ENCODE measurements at regions not wholly inside any gene's neighbourhood (a gene's known extent, or its start where the extent isn't known, plus 50 kb on each side); places are given as distances from the start of the nearest gene placed in this dataset.
"Not testable (repeated sequence)": the region's sequence is repeated elsewhere in the genome, so short reads cannot be mapped to it uniquely, and the experiment has no call there.

GRCh38 chr11:114784891-114785290 is 106.6 kb downstream of the NXPE2 start:
- H3K27me3 Mint-ChIP-seq, result peaks cover 4% of the 10 kb centered on the region
- H3K4me1 Mint-ChIP-seq (ENCODE audit: low read depth), result no peaks in the 10 kb centered on the region
- POLR2A ChIA-PET, result no interaction called here
- CTCF ChIA-PET, result no interaction called here
- no peak overlapping the region for H3K27ac Mint-ChIP-seq
- H3K36me3 Mint-ChIP-seq, result no peaks in the 10 kb centered on the region
- no peak overlapping the region for H3K4me3 Mint-ChIP-seq
- intact Hi-C loops (cut with micrococcal nuclease), result no loop called here
- no peak for DNase-seq
- H3K9me3 Mint-ChIP-seq, result no peaks in the 10 kb centered on the region

DNA sequence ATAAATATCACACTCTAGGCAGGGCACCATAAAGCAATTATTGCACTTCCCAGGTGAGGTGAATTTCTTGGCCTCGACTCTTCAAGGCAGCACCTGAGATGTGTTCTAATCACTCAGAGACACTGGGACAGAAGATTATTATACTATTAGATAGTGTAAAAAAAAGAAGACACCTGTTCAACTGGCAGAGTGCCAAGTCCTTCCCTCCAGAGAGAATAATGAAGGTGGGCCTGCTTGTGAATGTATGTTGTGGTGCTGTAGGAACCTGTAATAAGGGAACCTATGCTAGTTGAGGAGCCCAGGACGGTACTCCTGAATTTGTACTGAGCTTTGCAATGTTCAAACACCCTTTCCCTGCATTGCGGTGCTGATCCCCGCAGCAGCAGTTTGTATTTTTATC is 107.5 kb downstream of the NXPE2 start:
- ChIA-PET CTCF (no interaction called here), POLR2A (no interaction called here)
- DNase-seq, result no peak
- Mint-ChIP-seq H3K4me3 (no peak overlapping the region), H3K27me3 (peaks cover 4% of the 10 kb centered on the region), H3K4me1 (ENCODE audit: low read depth) (no peaks in the 10 kb centered on the region), H3K36me3 (no peaks in the 10 kb centered on the region), H3K9me3 (no peaks in the 10 kb centered on the region), H3K27ac (no peak overlapping the region)
- intact Hi-C loops (cut with micrococcal nuclease), result no loop called here

GRCh38 chr11:114787126-114787525 is 108.8 kb downstream of the NXPE2 start:
- CTCF ChIA-PET, result no interaction called here
- no peak overlapping the region for H3K4me3 Mint-ChIP-seq
- POLR2A ChIA-PET, result no interaction called here
- DNase-seq, result no peak
- no peaks in the 10 kb centered on the region for H3K4me1 Mint-ChIP-seq (ENCODE audit: low read depth)
- H3K9me3 Mint-ChIP-seq, result no peaks in the 10 kb centered on the region
- H3K36me3 Mint-ChIP-seq, result no peaks in the 10 kb centered on the region
- intact Hi-C loops (cut with micrococcal nuclease), result no loop called here
- peaks cover 4% of the 10 kb centered on the region for H3K27me3 Mint-ChIP-seq
- no peak overlapping the region for H3K27ac Mint-ChIP-seq

DNA sequence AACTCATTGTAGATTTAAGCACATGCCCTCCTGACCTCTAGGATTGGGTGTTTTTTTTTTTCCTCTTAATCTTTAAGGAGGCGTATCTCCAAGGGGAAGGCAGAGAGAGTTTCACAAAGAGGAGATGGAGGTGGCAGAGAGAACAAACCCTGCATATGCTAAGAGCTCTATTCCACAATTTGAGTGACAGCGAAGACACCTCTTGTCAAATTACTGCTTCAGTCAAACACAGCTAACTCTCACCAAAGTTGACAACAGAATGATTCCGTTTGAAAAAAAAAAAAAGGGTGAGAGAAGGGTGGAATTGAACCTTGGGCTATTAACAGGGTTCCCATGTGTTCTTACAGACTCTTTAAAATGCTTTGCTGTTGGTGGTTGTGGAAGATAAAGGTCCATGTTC is 112.6 kb downstream of the NXPE2 start:
- H3K4me3 Mint-ChIP-seq, result no peak overlapping the region
- H3K27ac Mint-ChIP-seq, result no peak overlapping the region
- no peaks in the 10 kb centered on the region for H3K9me3 Mint-ChIP-seq
- no peaks in the 10 kb centered on the region for H3K4me1 Mint-ChIP-seq (ENCODE audit: low read depth)
- ChIA-PET POLR2A (no interaction called here), CTCF (no interaction called here)
- no peaks in the 10 kb centered on the region for H3K36me3 Mint-ChIP-seq
- DNase-seq, result no peak
- H3K27me3 Mint-ChIP-seq, result peaks cover 4% of the 10 kb centered on the region
- intact Hi-C loops (cut with micrococcal nuclease), result no loop called here

DNA sequence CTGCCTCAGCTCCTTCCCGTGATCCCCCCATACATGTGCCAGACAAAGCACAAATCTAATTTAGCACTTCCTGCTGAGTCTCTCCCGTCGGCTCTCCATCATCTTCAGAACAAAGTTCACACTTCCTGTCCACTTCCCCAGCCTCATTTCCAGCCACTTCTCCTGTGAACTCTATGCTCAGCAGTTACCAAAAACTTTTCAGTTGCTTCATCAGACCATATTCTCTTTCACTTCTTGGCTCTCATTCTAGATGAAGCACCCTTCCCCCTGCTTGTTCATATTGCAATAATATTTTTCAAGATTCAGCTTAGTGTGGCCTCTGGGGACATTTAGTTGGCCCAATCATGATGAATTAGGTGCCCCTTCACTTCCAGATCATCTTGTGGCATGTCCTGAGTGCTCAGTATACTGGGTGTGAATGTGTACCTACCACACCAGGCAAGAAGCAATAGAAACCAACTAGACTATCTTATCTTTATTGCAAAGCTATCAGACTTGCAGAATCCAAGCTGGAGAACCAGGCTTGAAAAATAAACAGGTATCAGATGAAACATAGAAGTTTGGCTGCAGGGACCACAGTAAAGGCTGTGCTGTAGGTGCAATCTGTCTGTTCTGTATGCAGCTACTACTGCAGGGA is 115.8 kb downstream of the NXPE2 start:
- CTCF ChIA-PET, result no interaction called here

GRCh38 chr11:114796954-114797721 is 118.8 kb downstream of the NXPE2 start:
- H3K27ac Mint-ChIP-seq, result no peak overlapping the region
- intact Hi-C loops (cut with micrococcal nuclease), result no loop called here
- H3K4me3 Mint-ChIP-seq, result no peak overlapping the region
- no peaks in the 10 kb centered on the region for H3K9me3 Mint-ChIP-seq
- POLR2A ChIA-PET, result no interaction called here
- DNase-seq, result no peak
- peaks cover 11% of the 10 kb centered on the region for H3K27me3 Mint-ChIP-seq
- no peaks in the 10 kb centered on the region for H3K4me1 Mint-ChIP-seq (ENCODE audit: low read depth)
- H3K36me3 Mint-ChIP-seq, result no peaks in the 10 kb centered on the region
- CTCF ChIA-PET, result interaction anchor here (1.5 kb wide), 1 partner anchor 16 kb away, joined by 4 read pairs; no protein-coding TSS in a partner anchor

More for the DNA sequence above, 115.8 kb downstream of the NXPE2 start:
- H3K27ac Mint-ChIP-seq, result no peak overlapping the region
- no peak overlapping the region for H3K4me3 Mint-ChIP-seq
- no peak for DNase-seq
- no peaks in the 10 kb centered on the region for H3K36me3 Mint-ChIP-seq
- peaks cover 9% of the 10 kb centered on the region for H3K27me3 Mint-ChIP-seq
- intact Hi-C loops (cut with micrococcal nuclease), result no loop called here
- POLR2A ChIA-PET, result interaction anchor here (0.6 kb wide), 1 partner anchor 432 kb away, joined by 3 read pairs; no protein-coding TSS in a partner anchor
- no peaks in the 10 kb centered on the region for H3K4me1 Mint-ChIP-seq (ENCODE audit: low read depth)
- H3K9me3 Mint-ChIP-seq, result no peaks in the 10 kb centered on the region

DNA sequence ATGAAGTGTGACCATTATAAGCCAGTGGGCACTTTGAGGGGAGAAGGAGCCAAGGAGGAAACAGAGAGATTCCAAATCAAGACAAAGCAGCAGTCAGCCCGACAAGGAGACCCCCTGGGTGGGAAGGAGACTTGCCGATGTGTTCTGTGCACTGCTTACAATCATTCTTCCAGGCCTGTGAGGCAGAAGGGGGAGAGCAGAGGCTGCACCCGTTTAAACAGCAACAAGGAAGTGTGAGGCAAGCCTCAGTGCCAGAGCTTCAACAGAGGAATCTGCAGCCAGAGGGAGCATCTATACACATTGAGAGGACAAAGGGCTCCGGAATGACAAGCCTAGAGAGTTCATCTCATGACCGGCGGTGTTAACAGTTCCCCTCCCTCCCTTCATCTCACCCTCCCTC is 121.1 kb downstream of the NXPE2 start:
- DNase-seq, result no peak
- Mint-ChIP-seq H3K27me3 (peaks cover 11% of the 10 kb centered on the region), H3K36me3 (no peaks in the 10 kb centered on the region), H3K4me3 (no peak overlapping the region), H3K27ac (no peak overlapping the region), H3K4me1 (ENCODE audit: low read depth) (no peaks in the 10 kb centered on the region), H3K9me3 (no peaks in the 10 kb centered on the region)
- intact Hi-C loops (cut with micrococcal nuclease), result no loop called here
- ChIA-PET CTCF (no interaction called here), POLR2A (no interaction called here)

GRCh38 chr11:114801773-114802172 is 123.4 kb downstream of the NXPE2 start:
- H3K4me3 Mint-ChIP-seq, result no peak overlapping the region
- CTCF ChIA-PET, result no interaction called here
- H3K27me3 Mint-ChIP-seq, result peaks cover 8% of the 10 kb centered on the region
- intact Hi-C loops (cut with micrococcal nuclease), result no loop called here
- DNase-seq, result no peak
- H3K9me3 Mint-ChIP-seq, result no peaks in the 10 kb centered on the region
- H3K36me3 Mint-ChIP-seq, result no peaks in the 10 kb centered on the region
- no peak overlapping the region for H3K27ac Mint-ChIP-seq
- POLR2A ChIA-PET, result no interaction called here
- no peaks in the 10 kb centered on the region for H3K4me1 Mint-ChIP-seq (ENCODE audit: low read depth)

- intact Hi-C loops (cut with micrococcal nuclease), result no loop called here
- Mint-ChIP-seq H3K36me3 (no peaks in the 10 kb centered on the region), H3K4me1 (ENCODE audit: low read depth) (no peaks in the 10 kb centered on the region), H3K9me3 (no peaks in the 10 kb centered on the region), H3K4me3 (no peak overlapping the region), H3K27me3 (peaks cover 7% of the 10 kb centered on the region), H3K27ac (no peak overlapping the region)
- ChIA-PET CTCF (no interaction called here), POLR2A (no interaction called here)
- no peak for DNase-seq
These were observed 124.6 kb downstream of the NXPE2 start for GRCh38 chr11:114802878-114803277.

DNA sequence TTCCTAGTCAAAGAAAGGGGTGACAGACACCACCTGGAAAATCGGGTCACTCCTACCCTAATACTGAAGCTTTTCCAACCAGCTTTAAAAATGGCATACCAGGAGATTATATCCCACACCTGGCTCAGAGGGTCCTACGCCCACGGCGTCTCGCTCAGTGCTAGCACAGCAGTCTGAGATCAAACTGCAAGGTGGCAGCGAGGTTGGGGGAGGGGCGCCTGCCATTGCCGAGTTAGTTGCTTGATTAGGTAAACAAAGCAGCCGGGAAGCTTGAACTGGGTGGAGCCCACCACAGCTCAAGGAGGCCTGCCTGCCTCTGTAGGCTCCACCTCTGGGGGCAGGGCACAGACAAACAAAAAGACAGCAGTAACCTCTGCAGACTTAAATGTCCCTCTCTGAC is 127.1 kb downstream of the NXPE2 start:
- intact Hi-C loops (cut with micrococcal nuclease), result not testable (repeated sequence)

DNA sequence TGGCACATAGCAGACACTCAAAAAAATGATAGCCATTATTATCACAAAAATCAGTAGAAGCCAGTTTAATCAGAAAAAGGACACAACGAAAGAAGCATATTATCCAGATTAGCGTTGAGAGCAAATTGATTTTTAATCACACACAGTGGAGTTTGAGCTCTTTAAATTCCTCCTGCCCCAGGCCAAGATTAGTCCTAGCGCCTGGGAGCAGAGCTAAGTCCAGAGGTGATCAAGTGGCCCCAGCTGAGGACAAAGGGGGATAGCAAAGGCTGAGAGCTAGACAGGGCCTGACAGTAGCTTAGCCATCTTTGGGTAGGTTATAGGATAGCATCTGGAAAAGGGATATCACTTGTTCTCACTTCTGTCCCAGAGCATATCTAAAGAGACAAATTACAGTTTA is 133.6 kb downstream of the NXPE2 start:
- CTCF ChIA-PET, result interaction anchor here (0.6 kb wide), 1 partner anchor 259 kb away, joined by 3 read pairs; no protein-coding TSS in a partner anchor
- Mint-ChIP-seq H3K4me1 (ENCODE audit: low read depth) (no peaks in the 10 kb centered on the region), H3K27ac (no peak overlapping the region), H3K9me3 (no peaks in the 10 kb centered on the region), H3K4me3 (no peak overlapping the region), H3K36me3 (no peaks in the 10 kb centered on the region), H3K27me3 (no peaks in the 10 kb centered on the region)
- DNase-seq, result no peak
- POLR2A ChIA-PET, result no interaction called here
- intact Hi-C loops (cut with micrococcal nuclease), result no loop called here

More for the DNA sequence above, 127.1 kb downstream of the NXPE2 start:
- POLR2A ChIA-PET; CTCF ChIA-PET; H3K27ac Mint-ChIP-seq; H3K4me3 Mint-ChIP-seq; H3K27me3 Mint-ChIP-seq; H3K4me1 Mint-ChIP-seq (ENCODE audit: low read depth); DNase-seq; H3K36me3 Mint-ChIP-seq; H3K9me3 Mint-ChIP-seq: not testable (repeated sequence)

- Mint-ChIP-seq H3K4me1 (ENCODE audit: low read depth) (no peaks in the 10 kb centered on the region), H3K9me3 (no peaks in the 10 kb centered on the region), H3K36me3 (no peaks in the 10 kb centered on the region), H3K27ac (no peak overlapping the region), H3K4me3 (no peak overlapping the region), H3K27me3 (no peaks in the 10 kb centered on the region)
- POLR2A ChIA-PET, result no interaction called here
- CTCF ChIA-PET, result interaction anchor here (1.2 kb wide), 1 partner anchor 15 kb away, joined by 4 read pairs; no protein-coding TSS in a partner anchor
- intact Hi-C loops (cut with micrococcal nuclease), result no loop called here
- DNase-seq, result no peak
These were observed 134.4 kb downstream of the NXPE2 start for GRCh38 chr11:114812733-114813132.

DNA sequence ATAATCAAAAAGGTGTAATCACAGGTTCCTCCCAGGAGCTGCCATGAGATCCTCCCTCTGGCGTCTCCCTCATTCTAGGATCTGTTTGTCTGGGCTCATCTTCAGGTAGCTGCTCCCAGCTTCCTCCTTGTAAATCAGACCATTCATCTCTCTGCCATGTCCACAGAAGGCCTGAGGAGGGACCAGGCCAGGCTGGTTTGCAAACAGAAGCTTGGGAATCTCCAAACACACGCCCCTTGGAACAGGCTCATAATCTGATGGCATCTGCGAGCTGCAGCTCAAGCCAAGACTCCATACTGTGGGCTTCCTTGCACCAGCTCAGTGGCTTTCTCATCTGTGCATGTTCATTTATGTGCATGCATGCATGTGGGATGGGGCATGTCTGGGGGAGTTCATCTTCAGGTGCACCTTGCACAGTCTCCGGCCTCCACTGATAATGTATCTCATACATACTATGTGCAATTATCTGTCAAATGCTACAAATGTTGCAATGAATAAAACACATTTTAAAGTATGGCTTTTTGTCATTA is 134.9 kb downstream of the NXPE2 start:
- DNase-seq, result no peak
- Mint-ChIP-seq H3K4me1 (ENCODE audit: low read depth) (no peaks in the 10 kb centered on the region), H3K4me3 (no peak overlapping the region), H3K27ac (no peak overlapping the region), H3K9me3 (no peaks in the 10 kb centered on the region), H3K36me3 (no peaks in the 10 kb centered on the region), H3K27me3 (no peaks in the 10 kb centered on the region)
- ChIA-PET CTCF (interaction anchor here (1.2 kb wide), 1 partner anchor 16 kb away, joined by 4 read pairs; no protein-coding TSS in a partner anchor), POLR2A (no interaction called here)
- intact Hi-C loops (cut with micrococcal nuclease), result no loop called here

Data from activated CD4-positive, alpha-beta memory T cell treated with anti-CD3 and anti-CD28 coated beads for 36 hours (primary cell).